Gastrocnemius medialis (tissue), 4 donors: ENCODE measurements at regions not wholly inside any gene's neighbourhood (a gene's known extent, or its start where the extent isn't known, plus 50 kb on each side); places are given as distances from the start of the nearest gene placed in this dataset.

ENCODE experiments used
- ATAC-seq, 2 donors: fragments of 150-250 bp; one replicate each; pipeline ENCODE4 v1.9.1; 2016
- DNase-seq, 2 donors: peaks; one replicate each; pipeline ENCODE4 v3.0.0-alpha.2; 2019
- H3K27ac ChIP-seq, 4 donors: fragments of 200-600 bp; sonication (generic); 1 replicate in 1 of 4; 2 replicates in 3 of 4; pipeline ENCODE4 v1.5.1; 2016 to 2018; ENCODE audit warnings: mild to moderate bottlenecking in 2 of 4, moderate library complexity in 1 of 4
- H3K27me3 ChIP-seq, 3 donors: fragments of 200-600 bp; sonication (generic) in 2 of 3; 1 replicate in 1 of 3; 2 replicates in 2 of 3; pipeline versions ENCODE4 v1.5.1 to v1.6.0; 2016 to 2019; ENCODE audit warnings: mild to moderate bottlenecking in 1 of 3, moderate library complexity in 1 of 3
- H3K36me3 ChIP-seq, 2 donors: fragments of 200-600 bp; sonication (generic) in 1 of 2; one replicate each; pipeline ENCODE4 v1.5.1; 2017 to 2018
- H3K4me1 ChIP-seq, 2 donors: fragments of 200-600 bp; sonication (generic) in 1 of 2; one replicate each; pipeline ENCODE4 v1.5.1; 2016 to 2017; ENCODE audit warnings: mild to moderate bottlenecking in 2 of 2
- H3K4me3 ChIP-seq, 4 donors: fragments of 200-600 bp; sonication (generic) in 3 of 4; 1 replicate in 1 of 4; 2 replicates in 3 of 4; pipeline ENCODE4 v1.5.1; 2016 to 2019; ENCODE audit warnings: mild to moderate bottlenecking in 2 of 4
- H3K9me3 ChIP-seq, 3 donors: fragments of 200-600 bp; sonication (generic) in 2 of 3; 1 replicate in 1 of 3; 2 replicates in 2 of 3; pipeline ENCODE4 v1.5.1; 2016 to 2019
- CTCF ChIP-seq, 5 experiments: fragments of 450-650 bp in 3 of 5; fragments of 200-600 bp in 2 of 5; sonication (generic) in 2 of 5; IDR thresholded peaks in 4 of 5; conservative IDR thresholded peaks in 1 of 5; 1 replicate in 4 of 5; 2 replicates in 1 of 5; pipeline ENCODE4 v1.5.1; 2016 to 2019; ENCODE audit warnings: antibody characterized with exemption in 5 of 5, mild to moderate bottlenecking in 3 of 5, moderate library complexity in 3 of 5
- POLR2A ChIP-seq, 2 donors: fragments of 450-650 bp; IDR thresholded peaks; one replicate each; pipeline ENCODE4 v1.6.1; 2017; ENCODE audit warnings: antibody characterized with exemption in 2 of 2, mild to moderate bottlenecking in 2 of 2, moderate library complexity in 2 of 2
- in situ Hi-C, 4 donors: fragments of 200-750 bp; cut with MboI; loops; one replicate each; pipeline versions ENCODE4 v1.15.0 to v1.8.0; 2017; ENCODE audit warnings: low sequenced_read_pairs in 4 of 4
- intact Hi-C: fragments of 100-400 bp; cut with DNase I; formaldehyde crosslinking; loops from one replicate; pipeline ENCODE4 v1.15.1; 2023; ENCODE audit warnings: low total_unique reads

GRCh38 chr3:137612291-137612690 lies 151.8 kb upstream of the SOX14 start:
- in situ Hi-C loops = no loop called here

GRCh38 chr3:137615659-137616418 lies 148.3 kb upstream of the SOX14 start:
- Histone ChIP-seq H3K4me1 (no peaks in the 10 kb centered on the region), H3K27ac (no peak overlapping the region), H3K36me3 (no peaks in the 10 kb centered on the region), H3K9me3 (peaks cover 0 to 5% (median 0%) of the 10 kb centered on the region in 3 donors), H3K4me3 (no peak overlapping the region), H3K27me3 (no peaks in the 10 kb centered on the region)
- intact Hi-C loops (no loop called here), in situ Hi-C loops (no loop called here)
- no peak for DNase-seq
- no peak for ATAC-seq
- TF ChIP-seq POLR2A (IDR thresholded peaks at IDR 0.05) (no peak), CTCF (IDR thresholded peaks at IDR 0.05 in 4 of 5, conservative IDR thresholded peaks at IDR 0.05 in 1 of 5) (no peak)

More at GRCh38 chr3:137612291-137612690, 151.8 kb upstream of the SOX14 start:
- Histone ChIP-seq H3K4me1 (no peaks in the 10 kb centered on the region), H3K9me3 (no peaks in the 10 kb centered on the region), H3K4me3 (no peak overlapping the region), H3K27me3 (no peaks in the 10 kb centered on the region), H3K27ac (no peak overlapping the region), H3K36me3 (no peaks in the 10 kb centered on the region)
- ATAC-seq (no peak), DNase-seq (no peak)
- TF ChIP-seq CTCF (IDR thresholded peaks at IDR 0.05 in 4 of 5, conservative IDR thresholded peaks at IDR 0.05 in 1 of 5) (no peak), POLR2A (IDR thresholded peaks at IDR 0.05) (no peak)
- intact Hi-C loops = no loop called here

GRCh38 chr3:137641879-137642704 lies 122.0 kb upstream of the SOX14 start:
- TF ChIP-seq POLR2A (IDR thresholded peaks at IDR 0.05) (no peak), CTCF (IDR thresholded peaks at IDR 0.05 in 4 of 5, conservative IDR thresholded peaks at IDR 0.05 in 1 of 5) (no peak)
- Histone ChIP-seq H3K27me3 (no peaks in the 10 kb centered on the region), H3K4me1 (no peaks in the 10 kb centered on the region), H3K4me3 (no peak overlapping the region), H3K9me3 (no peaks in the 10 kb centered on the region), H3K36me3 (no peaks in the 10 kb centered on the region), H3K27ac (no peak overlapping the region)
- intact Hi-C loops = no loop called here
- in situ Hi-C loops = no loop called here
- DNase-seq (no peak), ATAC-seq (no peak)

- intact Hi-C loops = no loop called here
These were observed 121.3 kb upstream of the SOX14 start for GRCh38 chr3:137642831-137643230.

More at GRCh38 chr3:137642831-137643230, 121.3 kb upstream of the SOX14 start:
- no peaks in the 10 kb centered on the region for H3K36me3 ChIP-seq
- no peak overlapping the region for H3K4me3 ChIP-seq
- no peak overlapping the region for H3K27ac ChIP-seq
- ATAC-seq (no peak), DNase-seq (no peak)
- no peaks in the 10 kb centered on the region for H3K9me3 ChIP-seq
- TF ChIP-seq POLR2A (IDR thresholded peaks at IDR 0.05) = no peak
- no peak for TF ChIP-seq CTCF (IDR thresholded peaks at IDR 0.05 in 4 of 5, conservative IDR thresholded peaks at IDR 0.05 in 1 of 5)
- no peaks in the 10 kb centered on the region for H3K27me3 ChIP-seq
- H3K4me1 ChIP-seq = no peaks in the 10 kb centered on the region
- in situ Hi-C loops = no loop called here
